ENCODE measurements at regions not wholly inside any gene's neighbourhood (a gene's known extent, or its start where the extent isn't known, plus 50 kb on each side); places are given as distances from the start of the nearest gene placed in this dataset.

DNA sequence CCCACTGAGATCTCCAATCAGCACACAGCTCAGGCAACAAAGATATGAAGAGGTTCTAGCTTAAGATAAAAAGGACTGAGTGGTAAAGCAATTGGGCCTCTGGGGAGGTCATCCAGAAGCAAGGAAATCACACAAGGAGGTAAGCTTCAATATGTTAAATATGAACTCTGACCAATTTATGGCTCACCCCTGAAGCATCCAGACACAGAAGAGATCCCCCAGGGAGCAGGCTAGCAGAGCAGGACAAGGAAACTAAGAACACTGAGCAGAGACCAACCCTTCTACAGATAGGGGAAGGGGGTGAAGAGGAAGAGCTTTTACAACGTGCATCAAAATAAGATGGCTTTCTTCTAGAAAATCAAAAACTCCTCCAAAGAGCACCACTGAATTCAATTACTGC lies 616.2 kb downstream of the DNAH5 start:
- no peak for DNase-seq

DNA sequence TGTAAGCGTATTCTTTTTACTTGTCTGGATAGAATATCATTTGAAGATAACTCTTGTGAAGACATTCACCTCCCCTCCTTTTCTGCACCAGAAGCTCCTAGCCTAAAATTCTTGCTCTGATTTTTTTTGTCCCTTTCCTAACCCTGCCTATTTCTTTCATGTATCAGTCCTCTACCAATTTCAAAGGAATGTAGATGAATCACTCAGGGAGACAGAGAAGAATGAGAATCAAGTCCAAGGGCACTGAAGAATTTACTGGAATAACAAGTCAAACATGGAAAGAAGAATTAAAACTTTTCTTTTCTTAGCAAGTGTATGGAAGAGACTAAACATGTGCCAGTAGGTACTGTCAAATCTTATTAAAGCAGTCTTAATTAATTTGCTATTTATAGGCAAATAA lies 618.7 kb downstream of the DNAH5 start:
- DNase-seq: no peak

DNA sequence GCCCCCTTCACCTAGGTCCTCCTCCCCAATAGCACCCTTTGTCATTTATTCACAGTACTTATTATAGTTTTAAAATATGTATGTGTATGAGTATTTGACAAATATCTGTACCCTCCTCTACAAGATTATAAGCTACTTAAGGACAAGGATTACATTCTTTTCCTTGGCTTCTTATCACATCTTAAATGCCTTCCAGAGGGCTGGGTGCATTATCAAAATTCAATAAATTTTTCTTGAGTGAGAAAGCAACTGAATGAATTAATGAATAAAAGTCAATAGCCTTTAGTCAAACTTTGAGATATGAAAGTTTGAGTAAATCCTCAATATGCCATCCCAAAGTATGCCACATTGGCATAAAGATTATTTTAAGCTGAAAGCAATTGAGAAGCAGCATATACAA lies 621.7 kb downstream of the DNAH5 start:
- no peak for DNase-seq

DNA sequence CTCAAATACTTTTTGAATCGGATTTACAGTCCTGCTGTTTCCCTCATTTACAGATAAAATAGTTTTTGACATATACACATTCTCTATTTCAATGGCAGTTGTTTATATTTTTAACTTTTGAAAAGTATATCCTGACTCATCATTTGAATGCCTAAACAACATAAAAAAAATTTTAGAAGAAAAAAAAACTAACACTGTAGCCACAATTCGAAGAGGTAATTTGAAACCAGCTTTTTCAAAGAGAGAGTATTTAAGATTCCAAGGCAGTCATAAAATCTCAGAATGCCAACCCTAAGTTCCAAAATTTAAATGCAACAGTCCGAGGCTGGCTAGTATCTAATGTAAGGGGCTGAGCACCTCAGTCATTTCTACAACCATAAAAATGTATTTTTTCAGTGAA lies 626.8 kb downstream of the DNAH5 start:
- DNase-seq: no peak

DNA sequence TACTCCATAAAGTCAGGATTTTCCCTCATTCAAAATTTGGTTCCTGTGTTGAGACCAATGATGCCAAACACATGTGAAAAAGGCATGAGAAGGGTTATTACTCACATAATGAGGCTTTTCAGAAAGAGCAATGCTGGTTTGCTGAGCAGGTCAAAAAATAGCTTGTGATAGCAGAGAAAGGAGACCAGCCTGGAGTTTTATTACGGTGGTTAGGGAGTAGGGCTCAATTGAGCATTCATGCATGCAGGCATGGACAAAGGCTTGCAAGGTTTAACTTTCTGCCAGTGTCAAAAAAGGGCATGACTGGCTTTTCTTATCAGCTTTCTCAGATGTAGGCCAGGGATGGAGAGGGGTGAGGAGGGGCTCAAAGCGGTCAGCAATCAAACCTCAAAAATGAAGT lies 628.3 kb downstream of the DNAH5 start:
- DNase-seq: no peak

DNA sequence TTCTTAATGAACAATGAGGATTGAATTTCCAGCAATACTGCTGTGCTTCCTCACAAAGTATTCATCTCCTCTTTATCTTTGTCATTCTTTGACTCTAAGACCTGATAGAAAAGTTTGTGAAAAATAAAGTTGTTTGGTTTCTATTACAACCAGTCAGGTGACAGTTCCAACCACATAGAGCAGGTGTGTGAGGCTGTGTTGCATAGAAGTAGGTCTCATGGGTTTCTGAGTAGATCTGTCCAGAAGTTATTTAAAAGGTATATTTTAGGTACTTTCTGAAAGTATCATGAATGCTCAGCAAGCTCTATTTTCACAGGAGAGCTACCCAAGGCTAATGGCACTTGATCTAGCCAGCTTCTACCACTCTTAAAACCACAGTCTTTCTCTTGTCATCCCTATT lies 637.0 kb downstream of the DNAH5 start:
- DNase-seq: no peak

DNA sequence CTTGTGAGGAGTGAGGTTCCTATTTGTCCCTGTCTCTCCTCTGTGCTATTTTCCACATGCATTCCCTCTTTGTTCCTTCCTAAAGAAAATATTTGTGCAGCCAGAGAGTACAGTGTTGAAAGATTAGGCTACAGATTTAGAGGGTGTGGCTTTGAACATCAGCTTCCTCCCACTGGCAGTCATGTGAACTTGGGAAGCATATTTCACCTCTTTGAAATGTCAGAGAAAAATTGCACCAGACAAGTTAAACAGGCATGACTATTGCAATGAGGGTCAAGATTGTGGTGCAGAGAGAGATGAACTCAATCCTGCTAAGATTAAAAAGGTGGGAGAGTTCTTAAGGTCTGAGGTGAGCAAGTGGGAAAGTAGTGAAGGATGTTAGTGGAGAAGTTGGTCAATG lies 641.0 kb downstream of the DNAH5 start:
- no peak for DNase-seq

DNA sequence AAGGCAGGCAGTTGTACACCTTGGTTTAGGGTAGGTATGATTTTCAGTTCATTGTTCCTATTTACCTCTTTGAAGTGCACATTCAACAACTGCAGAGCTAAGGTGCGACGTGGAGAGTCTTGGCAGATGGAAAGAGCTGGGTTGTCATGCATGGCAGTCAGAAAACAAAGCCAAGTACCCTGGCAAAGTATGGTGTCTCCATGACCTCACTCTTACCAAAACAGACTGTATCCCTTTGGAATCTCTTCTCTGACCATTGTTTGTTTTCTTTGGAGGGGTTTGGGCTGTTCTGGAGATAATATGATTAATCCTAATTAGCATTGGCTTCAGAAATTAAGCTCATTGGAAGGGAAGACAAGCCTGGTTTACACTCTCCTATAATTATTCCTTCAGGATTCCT lies 665.7 kb downstream of the DNAH5 start:
- no peak for DNase-seq

DNA sequence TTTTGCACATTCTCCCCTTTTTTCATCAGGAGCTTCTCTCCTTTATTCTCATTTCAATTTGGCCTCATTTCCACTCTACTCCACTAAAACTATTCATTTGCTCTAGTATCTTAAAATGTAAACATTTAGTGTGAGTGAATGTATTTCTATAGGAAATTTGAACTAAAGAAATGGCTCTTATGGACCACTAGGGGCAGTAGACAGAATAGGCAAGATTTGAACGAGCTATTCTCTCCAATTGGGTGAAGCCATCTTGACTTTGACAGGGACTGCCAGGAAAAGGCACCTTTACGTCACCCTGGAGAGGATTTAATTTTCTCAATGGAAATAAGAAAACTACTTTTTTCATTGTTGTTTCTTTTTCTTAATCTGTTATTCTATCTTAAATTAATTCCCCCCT lies 666.3 kb downstream of the DNAH5 start:
- DNase-seq: no peak

DNA sequence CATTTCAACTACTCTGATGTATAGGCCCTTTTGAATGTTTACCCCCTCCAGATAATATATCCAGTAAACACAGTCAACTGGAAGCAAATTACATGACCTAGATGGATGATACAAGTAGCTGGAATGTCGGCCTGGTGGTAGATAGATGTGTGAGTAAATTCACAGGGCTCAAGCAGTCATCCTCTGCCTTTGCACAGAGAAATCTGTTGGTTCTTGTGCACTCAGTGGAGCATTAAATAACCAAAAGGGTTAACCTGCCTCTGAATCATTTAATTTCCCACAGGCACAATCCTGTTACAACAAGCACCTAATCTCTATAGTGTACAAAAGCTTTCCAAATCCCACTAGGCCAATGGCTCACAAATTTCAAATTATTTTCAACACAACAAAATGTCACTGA lies 668.3 kb downstream of the DNAH5 start:
- no peak for DNase-seq

DNA sequence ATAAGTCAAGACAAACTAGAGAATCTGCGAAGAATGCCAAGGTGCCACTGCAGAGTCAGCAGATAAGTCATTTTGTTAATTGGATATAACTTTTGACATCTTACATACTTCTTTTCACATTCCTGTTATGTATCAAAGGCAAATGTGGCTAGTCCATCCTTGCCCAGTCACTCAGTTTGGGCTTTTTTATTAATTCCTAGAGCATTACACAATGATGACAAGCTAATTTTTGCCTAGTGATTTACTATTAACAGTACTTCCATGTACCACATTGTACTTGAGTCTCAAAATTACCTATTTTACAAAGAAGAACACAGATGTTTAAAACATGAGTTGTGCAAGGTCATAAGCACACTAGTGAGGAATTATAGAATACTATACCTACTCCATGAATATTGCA lies 680.8 kb downstream of the DNAH5 start:
- no peak for DNase-seq

DNA sequence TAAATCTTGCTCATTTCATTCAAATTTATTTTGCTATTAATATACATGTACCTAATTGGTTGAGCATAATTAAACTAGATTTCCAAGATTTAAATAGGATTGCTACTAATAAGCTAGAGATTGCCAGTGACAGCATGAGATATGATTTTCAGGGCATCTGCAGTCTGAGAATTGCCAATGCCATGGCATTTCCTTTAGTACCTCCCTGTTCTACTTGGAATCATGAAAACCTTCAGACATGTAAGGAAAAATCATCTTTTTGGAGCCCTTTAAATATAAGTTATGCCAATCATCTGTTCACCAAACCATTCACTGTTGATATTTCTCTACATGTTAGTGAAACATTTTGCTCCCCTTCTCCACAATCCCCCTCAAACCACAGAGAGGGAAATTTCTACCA lies 691.4 kb downstream of the DNAH5 start:
- no peak for DNase-seq

DNA sequence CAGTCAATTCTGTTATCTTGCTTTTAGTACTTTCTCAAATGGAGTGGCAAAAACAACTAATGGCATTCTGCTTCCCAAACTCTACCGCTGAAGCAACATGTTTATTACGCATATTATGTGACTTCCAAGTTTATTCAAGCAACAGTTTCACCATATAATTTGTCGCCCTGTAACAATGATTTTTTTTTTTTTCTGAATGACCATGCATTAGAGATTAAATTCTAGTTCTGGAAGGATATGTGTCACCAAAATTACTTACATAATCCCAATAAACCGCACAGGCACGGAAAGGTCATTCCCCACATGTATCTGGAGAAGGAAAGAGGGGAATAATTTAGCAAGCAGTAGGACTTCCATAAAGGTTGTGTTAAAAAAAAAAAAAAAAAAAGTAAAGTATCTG lies 691.8 kb downstream of the DNAH5 start:
- DNase-seq: no peak

DNA sequence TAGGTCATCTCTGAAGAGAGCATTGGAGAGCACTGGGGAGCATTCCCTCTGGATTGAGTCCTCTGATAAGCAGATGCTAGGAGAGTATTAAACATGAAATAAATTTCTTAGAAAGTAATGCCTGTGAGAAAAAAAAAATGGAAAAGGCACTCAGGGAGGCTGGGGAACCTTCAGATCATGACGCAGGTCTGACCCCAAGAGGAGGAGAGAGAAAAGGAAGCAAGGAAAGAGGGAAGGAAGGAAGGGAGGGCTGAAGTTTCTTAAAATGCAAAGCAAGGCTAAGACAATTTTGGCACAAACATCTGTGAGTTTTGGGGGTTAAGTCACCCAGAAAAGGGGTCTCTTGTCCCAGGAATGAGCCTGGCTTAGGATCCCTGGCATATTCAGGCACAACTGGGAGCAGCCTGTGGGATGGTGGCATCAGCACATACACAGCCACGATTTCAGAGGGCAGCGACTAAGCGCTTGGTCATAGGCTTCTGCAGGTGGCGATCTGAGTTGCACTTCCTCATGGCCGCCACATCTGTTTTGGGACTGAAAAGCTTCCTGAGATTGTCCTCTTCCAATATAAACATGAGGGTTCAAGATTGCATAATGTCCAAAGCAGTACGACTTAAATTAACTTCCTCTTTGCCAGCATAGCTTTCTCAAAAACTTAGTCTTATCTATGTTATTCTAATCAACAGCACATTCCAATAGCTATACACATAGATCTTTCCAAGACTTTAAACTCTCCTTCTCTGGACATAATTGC lies 692.7 kb downstream of the DNAH5 start:
- peak in 2 of 3 donors; percentile 10 to 27 for DNase-seq

DNA sequence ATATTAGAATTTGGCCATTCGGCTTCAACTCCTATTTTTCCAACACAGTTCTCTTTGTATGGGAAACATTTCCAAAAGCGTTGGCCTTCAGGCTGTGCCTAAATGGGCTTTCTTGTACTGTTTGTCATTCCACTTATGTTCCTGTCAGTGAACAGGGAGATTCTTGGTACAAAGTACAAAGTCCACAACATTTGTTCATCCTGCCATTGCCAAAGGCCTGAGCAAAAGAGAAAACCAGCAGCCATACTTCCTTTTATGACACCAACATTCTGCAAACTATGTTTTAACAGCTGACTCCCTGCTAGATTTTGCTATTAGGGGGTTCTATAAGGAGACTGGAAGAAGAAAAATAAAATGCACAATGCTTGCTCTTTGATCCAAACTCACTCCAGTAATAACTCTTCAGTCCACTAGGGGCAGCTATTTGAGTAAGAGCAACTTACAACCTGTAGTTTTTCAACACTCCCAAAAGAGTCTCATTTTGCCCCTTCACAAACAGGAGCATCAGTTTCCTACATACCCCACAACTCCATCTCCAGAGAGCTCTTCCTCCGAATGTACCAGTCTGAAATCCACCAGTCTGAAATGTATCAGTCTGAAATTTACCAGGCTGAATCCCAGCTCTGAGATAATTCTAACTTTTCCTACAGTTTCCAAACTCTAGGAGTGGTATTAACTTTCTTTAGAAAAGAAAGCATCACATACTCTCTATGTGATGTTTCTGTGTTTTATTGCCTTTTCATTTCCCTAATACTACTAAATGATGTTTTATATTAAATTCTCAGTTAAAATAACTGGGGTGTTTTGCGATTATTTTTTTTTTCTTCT lies 693.8 kb downstream of the DNAH5 start:
- peak in 2 of 3 donors; percentile 5 to 27 for DNase-seq

DNA sequence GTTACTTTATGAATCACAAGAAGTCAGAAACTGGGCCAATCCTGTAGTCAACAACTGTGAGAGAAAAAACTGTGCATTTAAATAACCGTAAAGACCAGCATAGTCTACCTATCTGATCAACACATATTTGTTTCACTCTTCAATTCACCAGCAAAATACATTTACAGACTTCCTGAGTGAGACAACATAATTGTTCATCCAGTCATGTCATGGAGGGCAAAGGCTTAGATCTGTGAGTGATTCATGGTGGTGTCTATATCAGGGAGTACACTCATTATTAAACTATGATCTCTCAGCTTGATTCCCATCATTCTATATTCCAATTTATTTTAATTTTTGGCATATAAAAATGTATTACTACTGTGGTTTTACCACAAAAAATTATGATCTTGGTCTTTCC lies 694.6 kb downstream of the DNAH5 start:
- DNase-seq: no peak

DNA sequence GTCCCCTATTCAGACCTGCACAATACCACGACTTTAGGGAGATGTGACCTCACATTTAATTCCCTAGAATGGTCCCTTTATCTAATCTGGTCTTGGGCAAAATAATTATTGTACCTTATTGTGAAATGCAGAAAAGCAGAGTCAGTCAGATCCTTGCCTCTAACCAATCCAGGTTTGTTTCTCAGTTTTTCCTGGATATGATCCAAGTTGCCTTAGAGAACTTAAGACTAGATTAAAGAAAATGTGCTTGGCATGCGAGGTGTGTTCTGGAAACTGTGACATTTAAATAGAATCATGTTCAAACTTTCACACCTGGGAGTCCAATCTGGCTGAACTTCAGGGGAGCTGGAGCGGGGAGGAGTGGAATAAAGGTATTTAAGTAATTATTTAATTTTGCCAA lies 696.2 kb downstream of the DNAH5 start:
- DNase-seq: no peak

DNA sequence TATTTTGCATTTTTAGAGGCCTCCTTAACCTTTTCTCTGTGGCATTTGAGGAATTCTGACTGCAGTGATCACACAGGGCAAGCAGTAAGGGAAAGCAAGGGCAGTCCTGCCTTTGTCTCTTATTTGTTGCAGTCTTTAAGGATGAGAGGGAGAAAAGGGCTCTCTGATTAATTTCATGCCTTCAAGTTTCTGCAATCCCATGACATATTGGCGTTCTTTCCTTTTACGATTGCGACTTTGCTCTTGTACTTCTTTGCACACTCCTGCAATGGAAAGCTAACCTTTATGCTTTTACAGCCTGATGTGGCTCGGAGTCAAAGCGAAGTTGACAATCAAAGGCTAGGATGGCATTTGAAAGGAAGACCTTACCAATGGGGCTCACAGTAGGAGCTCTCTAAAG lies 698.4 kb downstream of the DNAH5 start:
- no peak for DNase-seq

DNA sequence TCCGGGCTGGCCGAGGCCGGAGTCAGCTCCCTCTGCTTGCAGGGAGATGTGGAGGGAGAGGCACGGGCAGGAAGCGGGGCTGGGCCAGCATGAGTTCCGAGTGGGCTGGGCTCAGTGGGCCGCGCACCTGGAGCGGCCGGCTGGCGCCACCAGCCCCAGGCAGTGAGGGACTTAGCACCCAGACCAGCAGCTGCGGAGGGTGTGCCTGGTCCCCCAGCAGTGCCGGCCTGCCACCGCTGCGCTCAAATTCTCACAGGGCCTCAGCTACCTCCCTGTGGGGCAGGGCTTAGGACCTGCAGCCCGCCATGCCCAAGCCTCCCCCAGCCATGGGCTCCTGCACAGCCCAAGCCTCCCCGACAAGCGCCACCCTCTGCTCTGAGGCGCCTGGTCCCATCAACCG lies 700.3 kb downstream of the DNAH5 start:
- no peak for DNase-seq

DNA sequence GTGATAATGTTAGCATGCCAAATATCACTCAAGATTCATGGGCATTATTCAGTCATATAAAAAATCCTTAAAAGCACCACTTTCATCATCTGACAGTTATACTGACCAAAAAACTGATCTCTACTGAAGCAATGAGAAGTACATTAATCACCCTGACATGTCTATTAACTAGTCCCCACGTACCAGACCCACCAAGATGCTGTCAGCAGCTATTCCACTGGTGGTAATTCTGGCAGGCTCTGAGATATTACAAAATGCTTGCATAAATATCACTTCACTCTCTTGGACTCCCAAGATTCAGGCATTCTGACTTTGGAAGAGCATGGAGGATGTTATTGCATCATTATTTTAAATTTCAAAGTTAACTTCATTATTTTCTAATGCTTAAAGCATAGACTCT lies 717.0 kb downstream of the DNAH5 start:
- DNase-seq: no peak

DNA sequence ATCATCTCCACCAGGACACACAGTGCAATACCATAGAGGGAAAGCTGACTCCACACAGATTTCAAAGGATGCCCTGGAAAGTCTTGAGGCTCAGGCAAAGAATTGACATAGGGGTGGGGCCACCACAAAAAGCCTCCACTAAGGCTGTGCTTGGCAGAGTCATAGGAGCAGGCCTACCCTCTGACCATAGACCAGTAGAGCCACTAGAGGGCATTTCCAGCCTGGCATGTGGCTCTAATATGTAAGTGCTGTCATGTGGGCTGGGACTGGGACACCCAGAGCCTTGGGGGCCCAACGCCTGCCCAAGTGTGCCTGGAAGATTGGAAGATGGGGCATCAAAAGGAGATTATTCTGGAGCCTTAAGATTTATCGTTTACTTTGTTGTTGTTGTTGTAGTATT lies 726.0 kb downstream of the DNAH5 start:
- DNase-seq: no peak

DNA sequence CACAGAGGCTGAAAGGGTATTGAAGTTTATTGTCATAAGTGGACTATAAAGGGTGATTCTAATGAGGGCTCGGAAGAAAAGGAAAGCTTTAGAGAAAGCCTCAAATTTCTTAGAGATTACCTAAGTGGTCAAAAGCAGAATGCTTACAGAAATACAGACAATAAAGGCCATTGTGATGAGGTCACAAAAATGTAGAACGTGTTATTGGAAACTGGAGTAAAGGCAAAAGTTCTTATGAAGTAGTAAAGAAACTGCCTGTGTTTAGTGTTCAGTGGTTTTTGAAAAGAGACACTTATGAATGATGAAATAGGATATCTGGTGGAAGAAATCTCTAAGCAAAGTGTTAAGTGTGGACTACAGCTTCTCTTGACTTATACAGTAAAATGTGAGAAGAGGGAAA lies 726.9 kb downstream of the DNAH5 start:
- DNase-seq: no peak

DNA sequence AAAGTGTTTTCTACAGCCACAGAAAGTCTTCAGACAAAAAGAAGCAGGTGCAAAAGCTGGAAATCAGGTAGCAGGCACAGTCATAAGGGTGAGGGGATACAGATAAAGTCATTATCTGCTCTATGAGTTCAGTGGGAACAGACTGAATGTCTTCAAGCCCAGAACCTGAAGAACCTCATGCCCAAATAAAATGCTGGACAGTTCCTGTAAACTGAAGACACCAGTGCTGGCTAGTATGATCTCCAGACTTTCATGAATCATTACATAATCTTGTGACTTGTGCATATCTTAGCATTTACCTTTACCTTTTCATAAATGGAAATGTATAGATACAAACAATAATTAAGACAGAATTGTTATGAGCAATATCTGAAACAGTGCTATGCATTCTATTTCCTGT lies 728.7 kb downstream of the DNAH5 start:
- DNase-seq: no peak

DNA sequence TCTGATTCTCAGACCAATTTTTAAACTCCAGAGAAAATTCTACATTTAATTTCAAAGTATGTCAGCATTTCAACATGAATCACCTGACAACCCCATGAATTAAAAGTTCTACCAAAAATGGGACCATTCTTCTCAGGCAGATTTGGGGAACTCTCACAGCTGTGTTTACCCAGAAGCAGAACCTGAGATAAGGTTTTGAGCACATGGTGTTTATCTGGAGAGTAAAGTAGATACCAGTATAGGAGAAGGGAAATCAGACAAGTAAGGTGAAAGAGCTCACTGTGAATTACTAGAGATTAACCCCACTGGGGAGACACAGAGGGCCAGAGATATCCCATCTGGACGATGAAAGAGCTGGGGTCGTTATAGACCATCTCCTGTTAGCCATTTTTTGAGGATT lies 729.1 kb downstream of the DNAH5 start:
- no peak for DNase-seq

DNA sequence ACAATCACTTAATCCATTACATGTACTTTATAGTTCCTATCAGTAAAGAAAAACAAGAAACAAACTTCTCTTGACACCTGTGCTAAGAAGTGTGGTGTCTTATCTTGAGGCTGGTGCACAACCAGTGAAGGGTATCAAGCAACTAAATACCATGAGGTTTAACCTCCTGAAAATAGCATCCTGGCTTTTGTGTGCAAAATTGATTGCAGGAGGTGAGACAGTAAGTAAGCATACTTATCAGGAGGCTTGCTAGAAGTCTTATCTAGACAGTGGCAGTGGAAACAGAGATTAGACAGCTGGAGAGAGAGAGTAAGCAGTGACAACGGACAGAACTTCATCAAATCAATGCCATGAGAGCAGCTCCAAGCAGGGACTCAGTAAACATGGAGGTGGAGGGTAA lies 730.3 kb downstream of the DNAH5 start:
- DNase-seq: no peak
